ENCODE measurements at regions not wholly inside any gene's neighbourhood (a gene's known extent, or its start where the extent isn't known, plus 50 kb on each side); places are given as distances from the start of the nearest gene placed in this dataset.

GRCh38 chr10:78684947-78685346 is 383.8 kb upstream of the ZMIZ1 start:
- Mint-ChIP-seq H3K36me3 (ENCODE audit: low read depth) (no peaks in the 10 kb centered on the region), H3K4me3 (no peak overlapping the region), H3K9me3 (peaks cover 3% of the 10 kb centered on the region), H3K27ac (no peak overlapping the region), H3K4me1 (ENCODE audit: low read depth) (no peaks in the 10 kb centered on the region), H3K27me3 (ENCODE audit: low read depth) (peaks cover 2% of the 10 kb centered on the region)
- CTCF ChIA-PET, result no interaction called here
- no peak for DNase-seq
- intact Hi-C loops (cut with micrococcal nuclease), result no loop called here

DNA sequence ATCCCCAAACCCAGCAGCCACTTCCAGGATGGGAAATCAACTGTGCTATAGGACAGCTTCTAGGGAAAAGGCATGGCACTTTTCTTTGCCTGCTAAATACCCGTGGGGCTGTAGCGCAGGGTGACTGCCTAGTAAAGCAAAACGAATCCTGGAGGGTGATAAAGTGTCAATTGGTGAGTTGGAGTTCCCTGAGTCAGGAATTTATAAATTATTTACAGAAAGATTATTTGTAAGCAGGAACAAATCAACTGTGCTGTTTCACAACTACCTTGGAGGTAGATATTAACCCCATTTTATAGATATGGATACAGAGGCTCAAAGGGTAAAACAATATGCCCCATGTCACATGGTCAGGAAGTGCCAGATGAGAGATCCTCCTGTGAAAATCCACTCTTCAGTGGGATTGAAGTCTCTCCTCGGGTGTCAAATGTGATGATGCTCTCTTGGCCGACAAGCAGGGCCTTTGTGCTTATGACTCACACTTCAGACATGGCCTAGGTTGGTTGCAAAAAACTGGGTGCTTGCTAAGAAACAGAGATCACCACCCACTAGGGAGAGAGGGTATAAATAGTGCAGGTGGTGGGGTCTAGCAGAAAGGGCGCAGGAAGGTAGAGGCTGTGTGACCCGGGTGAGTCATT is 383.2 kb upstream of the ZMIZ1 start:
- H3K4me1 Mint-ChIP-seq (ENCODE audit: low read depth), result no peaks in the 10 kb centered on the region
- peaks cover 1% of the 10 kb centered on the region for H3K9me3 Mint-ChIP-seq
- H3K4me3 Mint-ChIP-seq, result no peak overlapping the region
- CTCF ChIA-PET, result no interaction called here
- no peak for DNase-seq
- no peak overlapping the region for H3K27ac Mint-ChIP-seq
- intact Hi-C loops (cut with micrococcal nuclease), result no loop called here
- no peaks in the 10 kb centered on the region for H3K36me3 Mint-ChIP-seq (ENCODE audit: low read depth)
- peaks cover 2% of the 10 kb centered on the region for H3K27me3 Mint-ChIP-seq (ENCODE audit: low read depth)

- no peaks in the 10 kb centered on the region for H3K27me3 Mint-ChIP-seq (ENCODE audit: low read depth)
- intact Hi-C loops (cut with micrococcal nuclease), result no loop called here
- CTCF ChIA-PET, result interaction anchor here (0.6 kb wide), 1 partner anchor 139 kb away, joined by 3 read pairs; no protein-coding TSS in a partner anchor
Measured at GRCh38 chr10:78686444-78687060, 382.2 kb upstream of the ZMIZ1 start.

GRCh38 chr10:78687626-78688025 is 381.1 kb upstream of the ZMIZ1 start:
- no peaks in the 10 kb centered on the region for H3K4me1 Mint-ChIP-seq (ENCODE audit: low read depth)
- intact Hi-C loops (cut with micrococcal nuclease), result no loop called here
- H3K27ac Mint-ChIP-seq, result no peak overlapping the region
- H3K27me3 Mint-ChIP-seq (ENCODE audit: low read depth), result no peaks in the 10 kb centered on the region
- DNase-seq, result no peak
- CTCF ChIA-PET, result no interaction called here
- no peaks in the 10 kb centered on the region for H3K36me3 Mint-ChIP-seq (ENCODE audit: low read depth)
- H3K9me3 Mint-ChIP-seq, result no peaks in the 10 kb centered on the region
- H3K4me3 Mint-ChIP-seq, result no peak overlapping the region

More at GRCh38 chr10:78686444-78687060, 382.2 kb upstream of the ZMIZ1 start:
- no peak for DNase-seq
- no peak overlapping the region for H3K27ac Mint-ChIP-seq
- no peaks in the 10 kb centered on the region for H3K4me1 Mint-ChIP-seq (ENCODE audit: low read depth)
- H3K9me3 Mint-ChIP-seq, result no peaks in the 10 kb centered on the region
- H3K36me3 Mint-ChIP-seq (ENCODE audit: low read depth), result no peaks in the 10 kb centered on the region
- H3K4me3 Mint-ChIP-seq, result no peak overlapping the region

GRCh38 chr10:78688230-78688900 is 380.4 kb upstream of the ZMIZ1 start:
- intact Hi-C loops (cut with micrococcal nuclease), result no loop called here
- H3K4me3 Mint-ChIP-seq, result no peak overlapping the region
- no peak overlapping the region for H3K27ac Mint-ChIP-seq
- H3K36me3 Mint-ChIP-seq (ENCODE audit: low read depth), result no peaks in the 10 kb centered on the region
- CTCF ChIA-PET, result no interaction called here
- H3K4me1 Mint-ChIP-seq (ENCODE audit: low read depth), result no peaks in the 10 kb centered on the region
- DNase-seq, result no peak
- no peaks in the 10 kb centered on the region for H3K9me3 Mint-ChIP-seq
- H3K27me3 Mint-ChIP-seq (ENCODE audit: low read depth), result no peaks in the 10 kb centered on the region

DNA sequence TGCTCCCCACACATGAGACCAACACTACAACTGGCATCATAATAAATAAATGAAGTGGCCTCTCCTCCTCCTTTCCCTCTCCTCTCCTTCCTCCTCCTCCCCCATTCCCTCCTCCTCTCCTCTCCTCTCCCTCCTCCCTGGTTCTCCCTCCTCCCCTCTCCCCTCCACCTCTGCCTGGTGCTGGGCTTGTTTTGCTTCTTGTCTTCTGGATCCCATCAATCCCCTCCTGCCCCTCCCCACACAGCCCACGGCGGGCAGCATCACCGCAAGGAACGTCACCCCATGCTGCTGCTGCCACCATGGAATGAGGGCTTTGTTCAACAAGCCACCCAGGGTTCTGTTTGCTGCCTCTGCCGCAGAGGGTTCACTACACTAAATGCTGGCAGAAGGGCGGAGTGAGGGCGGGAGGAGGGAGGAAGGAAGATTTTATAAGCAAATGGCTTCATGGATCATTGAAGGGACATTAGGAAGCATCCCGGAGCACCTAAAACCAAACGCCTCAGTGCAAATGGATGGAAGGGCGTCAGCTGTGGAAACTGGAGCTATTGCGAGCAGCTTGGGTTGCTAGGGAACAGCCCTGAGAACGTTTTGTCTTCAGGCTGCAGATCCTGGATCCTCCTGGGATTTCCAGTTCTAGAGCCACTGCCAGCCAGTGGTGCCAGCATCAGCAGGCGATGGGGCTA is 379.7 kb upstream of the ZMIZ1 start:
- H3K9me3 Mint-ChIP-seq, result no peaks in the 10 kb centered on the region
- no peak overlapping the region for H3K27ac Mint-ChIP-seq
- no peaks in the 10 kb centered on the region for H3K27me3 Mint-ChIP-seq (ENCODE audit: low read depth)
- H3K4me1 Mint-ChIP-seq (ENCODE audit: low read depth), result no peaks in the 10 kb centered on the region
- no peaks in the 10 kb centered on the region for H3K36me3 Mint-ChIP-seq (ENCODE audit: low read depth)
- intact Hi-C loops (cut with micrococcal nuclease), result no loop called here
- CTCF ChIA-PET, result no interaction called here
- DNase-seq, result no peak
- H3K4me3 Mint-ChIP-seq, result no peak overlapping the region

- CTCF ChIA-PET, result no interaction called here
- no peak overlapping the region for H3K27ac Mint-ChIP-seq
- no peaks in the 10 kb centered on the region for H3K27me3 Mint-ChIP-seq (ENCODE audit: low read depth)
- H3K36me3 Mint-ChIP-seq (ENCODE audit: low read depth), result no peaks in the 10 kb centered on the region
- intact Hi-C loops (cut with micrococcal nuclease), result no loop called here
- no peak for DNase-seq
- H3K4me1 Mint-ChIP-seq (ENCODE audit: low read depth), result no peaks in the 10 kb centered on the region
- H3K4me3 Mint-ChIP-seq, result no peak overlapping the region
- H3K9me3 Mint-ChIP-seq, result no peaks in the 10 kb centered on the region
Measured at GRCh38 chr10:78689584-78689935, 379.2 kb upstream of the ZMIZ1 start.

- CTCF ChIA-PET, result no interaction called here
- intact Hi-C loops (cut with micrococcal nuclease), result no loop called here
- H3K27ac Mint-ChIP-seq, result no peak overlapping the region
- no peak overlapping the region for H3K4me3 Mint-ChIP-seq
- no peaks in the 10 kb centered on the region for H3K9me3 Mint-ChIP-seq
- H3K27me3 Mint-ChIP-seq (ENCODE audit: low read depth), result no peaks in the 10 kb centered on the region
- no peaks in the 10 kb centered on the region for H3K4me1 Mint-ChIP-seq (ENCODE audit: low read depth)
- DNase-seq, result no peak
- no peaks in the 10 kb centered on the region for H3K36me3 Mint-ChIP-seq (ENCODE audit: low read depth)
Measured at GRCh38 chr10:78690354-78691111, 378.2 kb upstream of the ZMIZ1 start.

DNA sequence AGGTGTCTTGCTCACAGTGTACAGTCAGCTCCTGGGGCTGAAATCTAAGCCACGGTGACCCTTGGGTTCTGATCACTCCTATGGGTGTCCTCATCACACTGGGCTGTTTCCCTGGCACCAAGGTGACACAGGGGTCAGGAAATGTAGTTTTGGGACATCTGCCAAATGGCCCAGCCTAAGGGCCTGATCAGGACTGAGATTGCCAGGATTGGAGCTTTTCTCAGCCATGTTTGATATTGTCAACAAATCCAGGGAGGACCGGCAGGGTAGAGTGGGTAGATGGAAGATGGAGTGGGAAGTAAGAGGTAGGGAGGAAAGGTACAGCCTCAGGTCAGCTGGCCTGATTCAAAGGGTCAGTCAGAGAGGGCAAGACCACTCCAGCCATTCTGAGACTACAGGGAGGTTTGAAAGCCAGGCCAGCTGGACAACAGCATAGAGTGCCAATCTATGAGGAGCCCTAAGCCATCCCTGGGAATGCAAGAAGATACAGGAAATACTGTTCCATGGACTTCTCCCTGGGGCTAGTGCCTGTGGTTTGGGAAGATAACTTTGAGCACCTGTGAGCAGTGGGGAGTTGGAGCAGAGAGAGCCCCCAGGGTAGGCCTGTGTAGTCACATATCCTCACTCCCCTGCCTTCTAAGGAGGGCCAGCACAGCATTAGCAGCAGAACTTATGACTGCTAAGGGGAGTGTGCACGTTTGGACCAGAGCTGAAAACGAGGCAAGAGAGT is 377.3 kb upstream of the ZMIZ1 start:
- Mint-ChIP-seq H3K4me1 (ENCODE audit: low read depth) (no peaks in the 10 kb centered on the region), H3K27ac (no peak overlapping the region), H3K36me3 (ENCODE audit: low read depth) (no peaks in the 10 kb centered on the region), H3K27me3 (ENCODE audit: low read depth) (no peaks in the 10 kb centered on the region), H3K9me3 (no peaks in the 10 kb centered on the region), H3K4me3 (no peak overlapping the region)
- CTCF ChIA-PET, result no interaction called here
- intact Hi-C loops (cut with micrococcal nuclease), result no loop called here
- DNase-seq, result no peak

- CTCF ChIA-PET, result no interaction called here
- intact Hi-C loops (cut with micrococcal nuclease), result no loop called here
- Mint-ChIP-seq H3K27me3 (ENCODE audit: low read depth) (no peaks in the 10 kb centered on the region), H3K4me3 (no peak overlapping the region), H3K4me1 (ENCODE audit: low read depth) (no peaks in the 10 kb centered on the region), H3K36me3 (ENCODE audit: low read depth) (no peaks in the 10 kb centered on the region), H3K27ac (no peak overlapping the region), H3K9me3 (no peaks in the 10 kb centered on the region)
- DNase-seq, result no peak
Measured at GRCh38 chr10:78692071-78692470, 376.7 kb upstream of the ZMIZ1 start.

DNA sequence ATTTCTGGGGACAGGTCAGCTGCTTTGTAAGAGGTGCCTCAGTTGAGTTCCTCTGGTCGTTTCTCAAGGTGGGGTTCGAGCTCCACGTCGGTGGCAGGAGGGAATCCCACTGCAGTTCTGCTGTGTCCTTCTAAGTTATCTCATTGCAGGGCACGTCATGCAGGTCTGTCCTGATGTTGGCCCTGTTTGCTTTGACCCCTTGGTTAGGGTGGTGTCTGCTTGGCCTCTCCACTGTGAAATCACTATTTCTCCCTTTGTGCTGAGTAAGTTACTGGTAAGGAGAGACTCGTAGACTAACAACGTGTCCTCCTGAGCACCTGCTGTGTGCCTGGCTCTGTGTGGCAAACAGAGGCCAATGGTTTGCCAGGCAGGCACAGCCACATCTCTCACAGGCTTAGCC is 372.9 kb upstream of the ZMIZ1 start:
- Mint-ChIP-seq H3K9me3 (no peaks in the 10 kb centered on the region), H3K4me1 (ENCODE audit: low read depth) (no peaks in the 10 kb centered on the region), H3K36me3 (ENCODE audit: low read depth) (no peaks in the 10 kb centered on the region), H3K27me3 (ENCODE audit: low read depth) (peaks cover under 1% of the 10 kb centered on the region), H3K27ac (no peak overlapping the region), H3K4me3 (no peak overlapping the region)
- DNase-seq, result no peak
- intact Hi-C loops (cut with micrococcal nuclease), result no loop called here
- CTCF ChIA-PET, result no interaction called here

Measured in activated naive CD4-positive, alpha-beta T cell treated with anti-CD3 and anti-CD28 coated beads for 36 hours (primary cell).